ENCODE measurements at regions not wholly inside any gene's neighbourhood (a gene's known extent, or its start where the extent isn't known, plus 50 kb on each side); places are given as distances from the start of the nearest gene placed in this dataset.

DNA sequence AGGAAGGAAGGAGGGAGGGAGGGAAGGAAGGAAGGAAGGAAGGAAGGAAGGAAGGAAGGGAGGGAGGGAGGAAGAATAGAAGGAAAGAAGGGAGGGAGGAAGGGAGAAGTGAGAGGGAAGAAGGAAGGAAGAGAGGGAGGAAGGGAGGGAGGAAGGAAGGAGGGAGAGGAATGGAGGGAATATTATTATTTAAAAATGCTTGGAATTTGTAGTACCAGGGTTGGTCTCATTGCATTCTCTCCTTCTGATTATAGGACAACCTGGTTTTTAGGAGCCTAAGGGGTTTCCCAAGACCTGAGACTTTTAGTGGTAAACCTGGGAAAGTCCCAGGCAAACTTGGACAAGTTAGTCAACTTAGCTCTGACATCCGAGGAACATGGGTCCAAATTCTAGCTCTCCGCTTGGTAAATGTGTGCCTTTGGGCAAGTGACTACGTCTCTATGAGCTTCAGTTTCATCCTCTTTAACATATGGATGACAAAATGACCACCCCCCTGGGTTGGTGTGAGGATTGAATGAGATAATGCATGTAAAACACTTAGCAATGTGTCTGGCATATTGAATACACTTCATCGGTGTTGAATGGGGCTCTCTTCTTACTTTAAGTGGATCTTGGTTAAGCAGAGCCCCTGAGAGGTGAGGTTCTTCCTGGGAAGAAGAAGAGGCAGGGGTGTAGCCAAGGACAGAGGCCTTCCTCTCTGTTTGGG, 690.7 kb upstream of the TBX3 start:
- no peak for TF ChIP-seq ZBTB7A (IDR thresholded peaks at IDR 0.05; ENCODE audit: low read depth)
- TF ChIP-seq TEAD4 (IDR thresholded peaks at IDR 0.05) = no peak
- TF ChIP-seq USF1 (IDR thresholded peaks at IDR 0.05) = no peak
- TF ChIP-seq MAX (IDR thresholded peaks at IDR 0.05) = no peak
- TF ChIP-seq RAD21 (IDR thresholded peaks at IDR 0.05; ENCODE audit: low read depth) = no peak
- no peak for TF ChIP-seq EGR1 (IDR thresholded peaks at IDR 0.05)
- TF ChIP-seq FOXM1 (IDR thresholded peaks at IDR 0.05; ENCODE audit: borderline replicate concordance, low read depth) = no peak
- no peak for TF ChIP-seq EP300 (IDR thresholded peaks at IDR 0.05; ENCODE audit: borderline replicate concordance)
- TF ChIP-seq TCF12 (IDR thresholded peaks at IDR 0.05; ENCODE audit: low read depth) = no peak
- no peak for TF ChIP-seq CREB1 (IDR thresholded peaks at IDR 0.05; ENCODE audit: low read depth)
- TF ChIP-seq REST (IDR thresholded peaks at IDR 0.05; ENCODE audit: low read depth) = no peak
- TF ChIP-seq NFIC (IDR thresholded peaks at IDR 0.05) = no peak
- TF ChIP-seq TAF1 (IDR thresholded peaks at IDR 0.05; ENCODE audit: low read depth) = no peak
- TF ChIP-seq CEBPB (IDR thresholded peaks at IDR 0.05) = no peak
